NCI-H1436 (cell line): ENCODE measurements at regions not wholly inside any gene's neighbourhood (a gene's known extent, or its start where the extent isn't known, plus 50 kb on each side); places are given as distances from the start of the nearest gene placed in this dataset.

Experiments
- DNase-seq: peaks from one replicate; lab custom pipeline; 2025; lab: John Stamatoyannopoulos, UW

DNA sequence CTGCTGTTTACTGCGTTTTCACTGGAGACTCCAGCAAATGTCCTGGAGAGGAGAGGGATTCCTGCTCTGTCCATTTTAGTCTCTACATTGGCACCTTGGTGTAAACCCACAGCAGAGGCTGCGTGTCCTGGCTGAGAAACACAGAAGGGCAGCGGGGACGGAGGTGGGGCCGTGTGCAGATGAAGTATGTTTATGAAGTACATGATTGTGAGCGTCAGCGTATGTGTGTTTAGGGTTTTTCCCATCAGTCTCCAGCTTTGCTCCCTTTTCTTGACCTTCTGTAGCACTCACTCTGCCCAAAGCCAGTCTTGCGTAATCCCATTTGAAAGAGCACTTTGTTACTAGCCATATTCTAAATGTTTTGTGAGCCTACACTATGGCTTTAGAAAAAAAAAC lies 750.7 kb upstream of the SORCS1 start:
- no peak for DNase-seq

DNA sequence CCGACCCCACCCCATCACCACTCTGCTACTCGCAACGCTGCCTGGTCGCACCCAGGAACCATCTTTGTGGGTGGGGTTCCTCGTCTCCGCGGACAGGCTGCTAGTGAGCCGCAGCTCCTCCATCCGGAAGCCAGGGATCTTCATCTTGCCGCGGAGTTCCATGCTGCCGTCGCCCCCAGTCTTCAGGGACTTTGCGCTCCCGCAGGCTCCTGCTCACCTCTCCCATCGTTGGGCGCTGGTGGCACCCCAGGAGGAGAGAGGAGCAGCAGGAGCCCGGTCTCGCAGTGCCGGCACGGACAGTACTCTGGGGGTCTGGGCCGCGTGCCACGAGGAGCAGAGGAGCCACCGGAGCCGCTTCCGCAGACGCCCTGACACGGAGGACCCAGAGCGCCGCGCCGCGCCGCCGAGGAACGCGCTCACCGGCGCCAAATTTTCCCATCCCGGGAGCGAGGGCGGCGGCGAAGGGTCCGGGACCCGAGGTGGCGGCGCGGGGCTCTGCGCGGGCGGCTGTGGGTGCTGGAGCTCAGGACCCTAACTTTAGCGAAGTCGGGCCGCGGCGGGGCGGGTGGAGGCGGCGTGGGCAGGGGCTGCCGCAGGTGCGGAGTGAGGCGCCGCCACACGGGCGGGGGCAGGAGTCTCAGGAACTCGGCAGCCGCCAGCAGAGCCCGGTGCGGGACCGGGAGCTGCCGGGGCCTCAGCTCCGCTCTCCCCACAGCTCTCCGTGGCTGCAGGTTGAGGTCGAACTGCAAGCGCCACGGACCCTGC lies 750.1 kb upstream of the SORCS1 start:
- no peak for DNase-seq

DNA sequence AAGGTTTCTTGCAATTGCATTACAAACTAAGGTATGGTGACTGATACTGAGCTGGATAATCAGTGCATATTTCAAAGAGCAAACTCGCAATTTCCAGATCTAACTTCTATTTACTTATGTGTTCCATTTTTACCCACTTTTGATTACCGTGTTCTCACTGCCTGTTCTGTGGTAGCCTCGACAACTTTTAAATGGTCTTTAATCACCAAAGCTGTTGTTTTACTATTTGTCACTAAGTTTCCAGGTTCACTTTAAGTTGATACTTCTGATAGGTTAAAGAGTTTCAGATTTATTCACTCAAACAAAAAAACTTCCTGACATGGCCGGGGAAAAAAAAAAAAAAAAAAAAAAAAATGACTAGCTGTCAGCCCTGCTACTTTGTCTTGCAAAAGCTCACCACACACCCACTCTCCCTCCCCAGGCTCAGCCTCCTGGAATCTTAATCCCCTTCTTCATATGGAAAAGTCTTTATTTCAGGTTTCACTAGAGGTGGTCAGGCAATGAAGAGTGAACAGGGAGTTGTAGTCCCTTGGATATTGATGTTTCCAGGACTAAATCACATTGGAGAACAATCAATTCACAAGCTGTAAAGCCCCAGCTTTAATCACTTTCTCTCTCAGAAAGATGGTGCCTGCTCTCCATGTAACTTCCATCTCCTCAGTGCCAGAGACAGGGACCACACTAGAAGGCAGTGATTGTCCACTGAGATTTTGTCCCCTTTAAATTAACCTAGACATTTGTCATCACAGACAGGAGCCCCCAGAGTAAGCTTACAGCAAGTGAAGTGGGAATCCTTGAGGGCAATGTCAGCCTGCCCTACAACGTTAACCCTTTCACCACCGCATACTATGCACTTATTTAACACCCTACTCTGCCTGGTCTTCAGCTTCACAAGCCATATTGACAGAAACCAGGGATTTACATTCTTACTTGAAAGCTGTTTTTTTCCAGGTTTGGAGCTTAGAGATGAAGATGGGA lies 749.1 kb upstream of the SORCS1 start:
- no peak for DNase-seq

DNA sequence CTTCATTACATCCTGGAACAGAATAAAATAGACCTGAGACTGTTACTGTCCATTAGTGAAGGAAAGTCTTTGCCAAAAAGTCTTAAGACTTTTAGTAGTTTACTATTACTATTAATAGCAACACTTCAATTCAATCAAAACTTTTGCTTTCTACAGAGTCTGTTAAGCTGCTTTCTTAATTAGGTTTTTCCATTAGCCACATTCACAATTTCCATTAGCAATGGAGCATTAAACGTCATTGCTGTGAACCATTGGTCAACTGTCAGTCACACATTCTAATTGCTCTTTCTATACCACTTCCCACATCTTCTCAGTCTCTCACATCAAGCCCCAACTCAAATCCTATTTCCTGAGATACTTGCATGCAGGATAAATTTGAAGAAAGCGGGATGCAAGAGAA lies 736.6 kb upstream of the SORCS1 start:
- DNase-seq, result no peak

DNA sequence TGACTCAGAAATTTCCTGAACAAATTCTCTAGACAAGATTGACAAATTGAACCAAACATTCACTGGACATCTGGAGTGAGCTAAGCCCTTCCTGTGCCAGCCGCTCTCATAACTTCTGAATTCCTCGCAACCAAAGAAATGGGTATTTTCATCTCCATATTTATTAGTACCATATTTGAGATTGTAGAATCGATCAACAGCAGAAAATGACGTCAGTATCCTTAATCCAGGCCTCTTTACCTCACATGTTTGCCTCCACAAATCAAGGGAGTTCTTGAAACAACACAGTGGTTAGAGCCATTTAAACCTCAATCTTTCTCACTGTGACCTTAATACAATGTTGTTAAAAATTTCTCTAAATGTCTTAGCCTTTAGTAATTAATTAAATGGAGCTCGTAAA lies 735.6 kb upstream of the SORCS1 start:
- no peak for DNase-seq

DNA sequence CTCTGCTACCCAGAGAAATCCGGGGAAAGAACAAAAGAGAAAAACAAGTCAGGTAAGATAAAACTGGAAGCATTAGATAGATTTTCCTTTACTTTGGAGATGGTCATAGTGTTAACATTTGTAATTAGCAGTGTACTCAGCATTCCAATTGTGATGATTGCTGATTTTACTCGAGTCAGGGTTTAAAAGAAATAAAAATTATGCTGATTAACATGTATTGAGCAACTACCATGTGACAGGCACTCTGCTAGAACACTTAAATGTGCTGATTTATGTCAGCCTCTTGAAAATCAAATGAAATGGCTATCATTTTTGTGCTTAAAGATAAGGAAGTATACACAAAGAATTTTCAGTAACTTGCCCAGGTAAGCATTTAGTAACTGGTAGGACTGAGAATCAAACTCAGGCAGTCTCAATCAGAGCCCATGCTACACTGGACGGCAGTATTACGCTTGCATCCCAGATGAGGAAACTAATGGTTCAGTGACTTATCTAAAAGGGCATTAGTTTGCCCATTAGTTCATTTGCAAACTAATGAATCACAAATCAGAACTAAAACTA lies 735.1 kb upstream of the SORCS1 start:
- no peak for DNase-seq

DNA sequence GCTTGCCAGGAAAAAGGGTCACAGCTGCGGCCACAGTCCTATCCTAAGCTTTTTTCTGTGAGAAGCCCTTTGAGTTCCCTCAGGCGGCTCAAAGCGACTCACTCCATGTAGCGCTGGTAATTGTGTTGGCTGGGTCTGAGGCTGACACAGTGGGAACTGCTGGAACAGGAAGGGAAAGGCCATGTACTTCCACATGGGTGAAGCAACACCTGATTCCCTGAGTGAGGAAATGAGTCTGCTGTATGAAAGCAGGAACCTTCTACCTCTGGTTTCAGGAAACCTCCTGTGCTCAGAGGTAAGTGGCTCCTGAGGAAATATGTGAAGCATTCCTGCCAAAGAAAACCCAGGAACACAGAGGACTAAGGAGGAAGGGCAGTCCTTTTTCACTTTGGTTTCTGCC lies 734.6 kb upstream of the SORCS1 start:
- no peak for DNase-seq

DNA sequence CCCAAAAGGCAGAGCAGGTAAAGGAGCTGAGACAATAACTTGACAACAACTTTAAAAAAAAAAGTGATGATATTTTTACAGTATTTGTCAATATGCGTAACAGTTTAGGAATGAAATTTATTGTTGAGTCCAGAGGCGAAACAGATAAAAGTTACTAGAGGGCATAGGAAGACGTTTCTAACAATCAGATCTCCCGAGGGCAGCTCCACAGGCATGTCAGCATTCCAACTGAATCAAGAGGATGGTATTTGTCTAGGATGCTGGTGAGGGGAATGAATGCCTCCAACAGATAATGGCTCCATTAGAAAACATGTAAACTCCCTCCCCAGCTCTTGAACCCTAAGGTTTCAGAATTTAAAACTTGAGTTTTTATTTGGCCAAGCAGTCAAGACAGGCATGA lies 733.9 kb upstream of the SORCS1 start:
- no peak for DNase-seq

DNA sequence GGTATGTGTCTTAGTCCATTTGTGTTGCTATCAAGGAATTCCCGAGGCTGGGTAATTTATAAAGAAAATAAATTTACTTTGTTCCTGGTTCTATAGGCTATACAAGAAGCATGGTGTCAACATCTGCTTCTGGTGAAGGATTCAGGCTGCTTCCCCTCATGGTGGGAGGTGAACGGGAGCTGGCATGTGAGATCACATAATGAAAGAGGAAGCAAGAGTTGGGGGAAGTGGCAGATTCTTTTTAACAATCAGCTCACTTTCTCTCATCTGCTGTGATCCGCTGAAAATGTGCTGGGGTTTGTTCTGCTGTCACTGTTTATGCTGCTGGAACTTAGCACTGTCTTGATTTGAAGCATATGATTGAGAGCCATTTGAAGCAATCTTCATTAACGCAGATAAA lies 730.0 kb upstream of the SORCS1 start:
- DNase-seq, result no peak

DNA sequence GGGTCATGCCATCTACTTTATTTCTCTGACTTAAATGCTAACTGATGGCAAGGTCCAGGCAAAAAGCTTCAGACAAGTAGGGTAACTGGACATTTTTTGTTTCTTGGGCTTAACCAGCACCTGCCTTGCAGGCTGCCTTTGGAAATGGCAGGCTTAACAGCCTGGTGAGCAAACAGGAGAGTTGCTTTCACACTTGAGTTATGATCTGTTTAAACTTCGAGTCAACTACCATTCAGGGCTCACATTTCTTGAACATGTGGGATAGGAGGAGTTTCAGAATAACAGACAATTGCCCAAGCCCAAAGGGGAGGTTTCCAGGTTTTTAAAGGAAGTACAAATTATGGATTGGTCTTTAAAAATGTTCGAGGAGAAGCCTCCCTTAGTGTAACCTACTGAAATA lies 724.6 kb upstream of the SORCS1 start:
- DNase-seq, result no peak

DNA sequence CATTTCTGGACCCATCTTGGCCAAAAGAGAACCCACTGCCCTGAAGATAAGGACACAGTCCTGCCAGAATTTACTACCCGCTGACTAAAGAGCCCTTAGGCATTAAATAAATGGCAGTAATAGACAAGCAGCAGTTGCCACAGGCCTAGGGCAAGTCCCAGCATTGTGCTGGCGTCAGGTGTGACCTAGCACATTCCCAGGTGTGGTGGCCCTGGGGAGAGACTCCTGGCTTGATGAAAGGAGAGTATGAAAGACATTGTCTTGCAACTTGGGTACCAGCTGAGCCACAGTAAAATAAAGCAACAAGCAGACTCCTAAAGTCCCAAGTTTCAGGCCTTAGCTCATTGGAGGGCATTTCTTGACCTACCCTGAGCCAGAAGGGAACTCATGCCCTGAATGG lies 715.7 kb upstream of the SORCS1 start:
- DNase-seq, result no peak

DNA sequence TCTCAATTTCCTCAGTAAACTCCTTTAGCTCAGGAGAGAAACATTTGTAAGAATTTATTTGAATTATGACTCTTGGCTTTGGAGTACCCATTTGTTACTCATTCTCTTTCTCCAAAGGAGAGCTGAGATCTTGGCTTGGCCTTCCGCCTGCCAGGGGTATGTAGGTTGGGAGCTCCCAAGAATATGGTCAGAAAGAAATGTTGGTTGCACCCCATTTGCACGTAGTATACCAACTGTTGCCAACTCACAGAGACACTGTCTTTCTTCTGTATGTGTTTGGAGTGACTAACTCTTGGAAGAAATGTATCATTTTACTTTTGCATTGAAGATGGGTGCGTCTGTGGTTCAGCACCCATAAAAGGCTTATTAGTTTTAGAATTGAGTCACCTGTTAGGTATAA lies 708.5 kb upstream of the SORCS1 start:
- no peak for DNase-seq

DNA sequence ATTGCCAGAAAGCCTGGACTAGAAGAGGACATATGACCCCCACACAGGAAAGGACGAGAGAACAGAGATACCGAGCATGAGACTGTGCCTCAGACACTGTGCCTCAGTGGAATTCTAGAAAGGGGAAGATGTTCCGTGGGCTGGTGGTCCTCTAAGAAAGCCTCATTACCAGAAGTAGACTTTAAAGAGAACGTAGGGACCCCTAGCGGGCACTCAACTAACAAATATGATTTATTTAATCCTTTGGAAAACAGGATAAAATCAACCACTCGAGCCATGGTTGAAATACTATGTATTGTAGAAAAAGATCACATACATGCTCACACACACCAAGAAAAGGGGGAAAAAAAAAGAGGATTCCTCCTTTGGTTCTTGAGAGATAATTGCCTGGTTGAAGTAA lies 701.2 kb upstream of the SORCS1 start:
- no peak for DNase-seq

DNA sequence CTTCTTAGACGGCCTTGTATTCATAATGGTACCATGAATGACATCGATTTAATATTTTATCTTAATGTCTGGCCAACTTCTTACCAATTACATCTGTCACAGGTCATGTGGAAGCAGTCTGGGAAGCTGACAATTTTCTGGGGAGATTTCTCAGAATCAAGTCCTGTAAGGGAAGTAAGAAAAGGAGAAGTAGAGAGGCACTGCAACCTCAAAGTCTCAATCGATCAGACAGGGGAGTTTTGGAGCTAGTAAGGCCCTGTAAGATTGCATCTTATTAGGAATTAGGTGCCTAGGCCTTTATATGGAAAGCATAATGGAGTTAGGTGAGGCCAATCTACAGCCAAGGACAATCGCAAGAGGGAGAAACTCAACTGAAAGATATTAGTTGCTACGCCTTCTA lies 694.6 kb upstream of the SORCS1 start:
- no peak for DNase-seq

DNA sequence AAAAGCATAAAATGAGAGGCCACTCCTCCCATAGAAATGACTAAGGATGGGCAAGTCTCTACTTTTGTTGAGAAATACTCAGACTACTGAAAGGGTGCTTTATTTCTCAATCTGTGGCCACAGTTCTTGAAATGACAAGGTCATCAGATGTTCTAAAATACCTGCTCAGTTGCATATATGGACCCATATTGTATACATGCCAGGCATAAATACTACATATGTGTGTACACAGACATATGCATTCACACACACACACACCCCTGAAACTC lies 691.5 kb upstream of the SORCS1 start:
- no peak for DNase-seq

DNA sequence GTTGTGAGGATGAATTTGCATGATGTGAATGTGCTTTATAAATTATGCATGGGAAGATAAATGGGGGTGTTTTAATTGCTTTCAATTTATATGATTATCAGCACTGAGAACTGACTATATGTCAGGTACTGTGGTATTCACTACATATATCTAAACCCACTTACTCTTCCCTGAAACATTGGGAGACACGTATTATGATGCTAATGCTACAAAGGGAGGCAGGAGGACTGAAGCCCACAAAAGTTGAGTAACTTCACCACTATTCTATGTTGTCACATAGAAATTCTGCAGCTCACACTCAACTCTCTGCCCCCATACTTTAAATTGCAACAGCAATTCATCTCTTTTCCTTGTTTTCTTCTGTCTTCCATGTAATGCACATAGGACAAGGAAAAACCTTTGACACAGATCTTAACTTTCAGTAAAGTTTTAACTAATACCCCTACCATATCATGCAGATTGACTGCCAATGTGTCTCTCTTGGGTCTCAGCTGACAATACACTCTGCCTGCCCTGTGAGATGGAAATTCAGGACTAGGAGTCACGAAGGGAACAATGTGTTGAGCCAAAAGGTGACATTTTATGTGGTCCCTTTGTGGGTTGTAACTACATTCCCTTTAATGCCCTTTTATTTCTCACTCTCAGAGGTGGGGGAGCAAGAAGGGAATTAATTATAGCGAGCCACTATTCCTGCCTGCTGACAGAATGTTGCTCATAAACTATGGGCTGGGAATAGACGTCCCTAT lies 691.0 kb upstream of the SORCS1 start:
- no peak for DNase-seq

DNA sequence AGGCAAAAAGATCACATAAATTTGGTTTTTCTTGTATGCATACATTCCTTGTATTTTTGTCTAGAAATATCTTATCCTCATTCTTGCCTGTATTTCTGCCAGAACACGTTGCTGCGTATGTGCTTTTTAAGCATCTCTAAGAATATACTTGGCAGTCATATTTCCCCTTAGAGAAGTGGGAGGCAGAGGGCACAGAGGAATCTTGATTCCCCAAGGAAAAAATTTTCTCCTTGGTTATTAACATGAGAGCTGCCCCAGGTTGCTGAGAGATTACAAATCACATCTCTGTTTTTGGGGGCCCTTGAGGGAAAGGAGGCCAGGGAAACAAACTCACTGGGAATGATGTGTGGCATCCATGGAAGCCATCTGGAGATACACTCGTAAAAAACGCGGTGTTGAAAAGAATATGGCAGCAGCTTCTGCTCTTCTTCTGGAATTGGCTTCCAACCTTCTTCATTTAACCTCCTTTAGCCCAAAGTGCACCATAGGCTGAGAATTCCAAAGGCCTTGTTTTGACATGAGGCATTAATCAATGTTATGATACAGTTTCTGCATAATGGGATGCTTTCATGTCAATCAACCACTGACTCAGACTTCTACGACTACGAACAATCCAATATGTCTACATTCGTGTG lies 684.3 kb upstream of the SORCS1 start:
- no peak for DNase-seq

DNA sequence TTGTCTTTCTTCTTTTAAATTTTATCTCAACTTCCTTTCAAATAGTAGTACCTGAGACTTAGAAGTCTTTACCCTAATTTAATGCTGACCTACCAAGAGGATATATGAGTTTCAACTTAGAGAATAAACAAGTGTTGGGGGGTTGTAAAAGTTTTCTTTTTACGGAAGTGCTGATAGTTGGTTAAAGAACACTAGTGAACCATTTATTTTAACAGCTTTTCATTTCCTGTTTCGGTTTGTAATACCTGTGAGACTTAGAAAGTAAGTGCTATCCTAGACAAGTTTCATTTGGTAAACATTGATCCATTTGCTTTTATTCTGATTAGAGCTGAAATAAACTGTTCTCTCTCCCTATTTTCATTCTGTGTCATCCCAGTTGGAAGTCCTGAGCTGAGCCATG lies 683.1 kb upstream of the SORCS1 start:
- no peak for DNase-seq

DNA sequence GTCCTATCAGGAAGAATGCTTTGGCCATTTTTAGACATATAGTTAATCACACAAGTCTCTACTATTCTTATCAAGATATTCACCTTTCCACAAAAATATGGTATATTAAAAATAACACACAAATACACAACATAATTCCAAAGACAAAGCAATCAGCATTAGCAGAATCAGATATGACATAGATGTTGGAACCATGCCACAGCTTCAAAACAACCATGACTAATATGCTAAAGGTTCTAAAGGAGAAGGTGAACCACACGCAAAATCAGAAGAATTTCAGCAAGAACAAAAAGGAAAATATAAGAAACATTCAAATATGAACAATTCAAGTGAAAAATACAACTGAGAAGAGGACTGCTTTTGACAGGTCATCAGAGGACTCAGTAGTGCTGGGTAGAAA lies 670.2 kb upstream of the SORCS1 start:
- DNase-seq, result no peak

DNA sequence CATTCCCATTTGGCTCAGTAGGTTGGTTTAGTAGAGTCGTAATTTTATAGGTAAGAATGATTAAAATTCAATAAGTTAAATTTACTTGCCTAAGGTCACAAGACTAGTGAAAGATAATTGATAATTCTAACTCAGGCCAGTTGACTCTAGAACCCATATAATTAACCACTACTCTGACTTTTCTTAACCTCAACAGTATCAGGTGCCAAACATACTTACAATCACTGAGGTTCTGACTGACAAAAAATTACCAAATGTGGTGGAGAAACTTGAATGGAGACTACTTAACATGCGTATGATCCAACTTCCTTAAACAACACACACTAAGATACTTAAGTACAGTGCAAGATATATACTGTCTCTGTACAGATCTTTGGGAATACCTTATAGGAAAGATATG lies 667.3 kb upstream of the SORCS1 start:
- no peak for DNase-seq

DNA sequence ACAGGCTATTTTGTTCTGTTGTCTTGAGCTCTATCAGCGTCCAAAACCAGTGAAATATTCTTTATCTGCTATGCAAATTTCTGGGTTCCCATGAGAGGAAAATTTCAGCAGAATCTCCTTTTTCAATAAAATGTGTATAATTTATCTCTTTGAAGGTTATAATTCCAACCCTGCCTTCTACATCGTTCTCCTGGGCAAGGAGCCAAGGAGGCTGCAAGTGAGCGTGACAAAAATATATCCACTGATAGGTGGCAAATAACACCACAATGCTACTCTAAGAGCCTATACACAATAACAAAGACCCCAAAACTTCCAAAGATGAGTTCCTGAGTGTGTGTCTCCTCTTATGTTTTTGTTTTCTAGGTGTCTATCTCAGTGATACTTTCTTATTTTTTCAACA lies 664.7 kb upstream of the SORCS1 start:
- DNase-seq, result no peak

DNA sequence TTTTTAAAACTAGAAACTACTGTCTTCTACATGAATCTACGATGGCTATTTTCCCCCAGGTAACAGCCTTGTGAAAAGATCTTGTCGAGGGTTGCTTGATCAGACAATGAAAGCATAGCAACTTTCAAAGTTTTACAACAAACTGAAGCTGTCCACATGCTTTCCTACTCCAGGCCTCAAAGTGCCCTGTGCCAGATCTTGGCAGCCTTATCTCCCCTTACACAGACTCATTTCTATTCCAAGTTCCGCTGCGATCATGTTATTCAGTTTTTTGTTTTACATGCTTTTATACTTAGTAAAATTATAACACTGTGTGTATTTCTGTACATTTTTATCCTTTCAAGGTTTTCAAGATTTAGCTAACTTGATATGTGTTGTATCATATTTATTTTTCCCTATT lies 661.7 kb upstream of the SORCS1 start:
- no peak for DNase-seq
